ENCODE measurements at regions not wholly inside any gene's neighbourhood (a gene's known extent, or its start where the extent isn't known, plus 50 kb on each side); places are given as distances from the start of the nearest gene placed in this dataset.

- no peak for TF ChIP-seq CHD1 (IDR thresholded peaks at IDR 0.05; ENCODE audit: low read depth, low read length)
- TF ChIP-seq ATF2 (IDR thresholded peaks at IDR 0.05; ENCODE audit: low read length) = no peak
- no peak for TF ChIP-seq BRCA1 (IDR thresholded peaks at IDR 0.05; ENCODE audit: low read depth, low read length)
- no peak for TF ChIP-seq BCL11A (IDR thresholded peaks at IDR 0.05; ENCODE audit: low read depth in 2 of 2, low read length in 2 of 2)
- no peak for TF ChIP-seq CEBPB (IDR thresholded peaks at IDR 0.05; ENCODE audit: low read depth, low read length)
- no peak for TF ChIP-seq RNF2 (IDR thresholded peaks at IDR 0.05; ENCODE audit: borderline replicate concordance, low read depth, low read length, missing control alignments, poor library complexity, severe bottlenecking)
These were observed 785.2 kb upstream of the POU3F3 start (continued) for GRCh38 chr2:104068665-104069064.

Data from H1 (cell line).